ENCODE measurements at regions not wholly inside any gene's neighbourhood (a gene's known extent, or its start where the extent isn't known, plus 50 kb on each side); places are given as distances from the start of the nearest gene placed in this dataset.

GRCh38 chr3:190984502-190985244 is 122.2 kb upstream of the GMNC start:
- DNase-seq (ENCODE audit: low spot score), result no peak
- in situ Hi-C loops (cut with MboI; ENCODE audit: low pct_unique_long_range_greater_than_20kb, low sequenced_read_pairs, unreplicated experiment), result no loop called here
- no peak for TF ChIP-seq CTCF (IDR thresholded peaks at IDR 0.05; ENCODE audit: extremely low read depth, insufficient read depth, missing control alignments)

- TF ChIP-seq CTCF (IDR thresholded peaks at IDR 0.05; ENCODE audit: extremely low read depth, insufficient read depth, missing control alignments), result no peak
- in situ Hi-C loops (cut with MboI; ENCODE audit: low pct_unique_long_range_greater_than_20kb, low sequenced_read_pairs, unreplicated experiment), result no loop called here
- no peak for DNase-seq (ENCODE audit: low spot score)
Observed at GRCh38 chr3:190983875-190984274, 121.4 kb upstream of the GMNC start.

GRCh38 chr3:190973771-190974170 is 111.3 kb upstream of the GMNC start:
- DNase-seq (ENCODE audit: low spot score), result no peak
- in situ Hi-C loops (cut with MboI; ENCODE audit: low pct_unique_long_range_greater_than_20kb, low sequenced_read_pairs, unreplicated experiment), result no loop called here
- no peak for TF ChIP-seq CTCF (IDR thresholded peaks at IDR 0.05; ENCODE audit: extremely low read depth, insufficient read depth, missing control alignments)

- in situ Hi-C loops (cut with MboI; ENCODE audit: low pct_unique_long_range_greater_than_20kb, low sequenced_read_pairs, unreplicated experiment), result no loop called here
- no peak for TF ChIP-seq CTCF (IDR thresholded peaks at IDR 0.05; ENCODE audit: extremely low read depth, insufficient read depth, missing control alignments)
- DNase-seq (ENCODE audit: low spot score), result no peak
Observed at GRCh38 chr3:190972840-190973270, 110.4 kb upstream of the GMNC start.

- no peak for DNase-seq (ENCODE audit: low spot score)
- in situ Hi-C loops (cut with MboI; ENCODE audit: low pct_unique_long_range_greater_than_20kb, low sequenced_read_pairs, unreplicated experiment), result no loop called here
- TF ChIP-seq CTCF (IDR thresholded peaks at IDR 0.05; ENCODE audit: extremely low read depth, insufficient read depth, missing control alignments), result no peak
Observed at GRCh38 chr3:190972196-190972595, 109.7 kb upstream of the GMNC start.

- TF ChIP-seq CTCF (IDR thresholded peaks at IDR 0.05; ENCODE audit: extremely low read depth, insufficient read depth, missing control alignments), result no peak
- DNase-seq (ENCODE audit: low spot score), result no peak
- in situ Hi-C loops (cut with MboI; ENCODE audit: low pct_unique_long_range_greater_than_20kb, low sequenced_read_pairs, unreplicated experiment), result no loop called here
Observed at GRCh38 chr3:190970560-190970959, 108.1 kb upstream of the GMNC start.
